ENCODE measurements at regions not wholly inside any gene's neighbourhood (a gene's known extent, or its start where the extent isn't known, plus 50 kb on each side); places are given as distances from the start of the nearest gene placed in this dataset.

DNA sequence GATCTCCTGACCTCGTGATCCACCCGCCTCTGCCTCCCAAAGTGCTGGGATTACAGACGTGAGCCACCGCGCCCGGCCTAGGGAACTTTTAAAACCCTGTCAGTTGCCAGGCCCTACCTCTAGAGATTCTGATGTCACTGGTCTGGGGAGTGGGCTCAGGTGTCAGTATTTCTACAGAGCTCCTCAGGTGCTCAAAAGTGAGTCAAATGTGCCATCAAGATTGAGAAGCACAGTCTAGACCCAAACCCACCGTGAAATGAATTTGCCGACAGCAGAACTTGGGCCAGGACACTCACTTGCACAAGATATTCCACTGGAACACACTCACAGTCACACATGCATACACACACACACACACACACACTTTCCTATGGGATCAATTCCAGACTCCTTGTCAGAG lies 215.5 kb downstream of the RRAGC start:
- TF ChIP-seq, protein P1, sequence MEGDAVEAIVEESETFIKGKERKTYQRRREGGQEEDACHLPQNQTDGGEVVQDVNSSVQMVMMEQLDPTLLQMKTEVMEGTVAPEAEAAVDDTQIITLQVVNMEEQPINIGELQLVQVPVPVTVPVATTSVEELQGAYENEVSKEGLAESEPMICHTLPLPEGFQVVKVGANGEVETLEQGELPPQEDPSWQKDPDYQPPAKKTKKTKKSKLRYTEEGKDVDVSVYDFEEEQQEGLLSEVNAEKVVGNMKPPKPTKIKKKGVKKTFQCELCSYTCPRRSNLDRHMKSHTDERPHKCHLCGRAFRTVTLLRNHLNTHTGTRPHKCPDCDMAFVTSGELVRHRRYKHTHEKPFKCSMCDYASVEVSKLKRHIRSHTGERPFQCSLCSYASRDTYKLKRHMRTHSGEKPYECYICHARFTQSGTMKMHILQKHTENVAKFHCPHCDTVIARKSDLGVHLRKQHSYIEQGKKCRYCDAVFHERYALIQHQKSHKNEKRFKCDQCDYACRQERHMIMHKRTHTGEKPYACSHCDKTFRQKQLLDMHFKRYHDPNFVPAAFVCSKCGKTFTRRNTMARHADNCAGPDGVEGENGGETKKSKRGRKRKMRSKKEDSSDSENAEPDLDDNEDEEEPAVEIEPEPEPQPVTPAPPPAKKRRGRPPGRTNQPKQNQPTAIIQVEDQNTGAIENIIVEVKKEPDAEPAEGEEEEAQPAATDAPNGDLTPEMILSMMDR (IDR thresholded peaks at IDR 0.05; ENCODE audit: low read depth, low read length) = no peak
- in situ Hi-C loops (cut with HindIII; ENCODE audit: low sequenced_read_pairs) = no loop called here
- DNase-seq (ENCODE audit: low read depth, low spot score) = no peak
- no peak overlapping the region for H3K4me3 ChIP-seq (ENCODE audit: low read depth, low read length)

- TF ChIP-seq, protein P1 (IDR thresholded peaks at IDR 0.05; ENCODE audit: low read depth, low read length) = no peak
- no peak for DNase-seq (ENCODE audit: low read depth, low spot score)
- in situ Hi-C loops (cut with HindIII; ENCODE audit: low sequenced_read_pairs) = no loop called here
- no peak overlapping the region for H3K4me3 ChIP-seq (ENCODE audit: low read depth, low read length)
These were observed 217.9 kb downstream of the RRAGC start for GRCh38 chr1:38641661-38642060.

GRCh38 chr1:38640371-38640770 lies 219.2 kb downstream of the RRAGC start:
- in situ Hi-C loops (cut with HindIII; ENCODE audit: low sequenced_read_pairs) = no loop called here
- no peak for DNase-seq (ENCODE audit: low read depth, low spot score)
- no peak overlapping the region for H3K4me3 ChIP-seq (ENCODE audit: low read depth, low read length)
- TF ChIP-seq, protein P1 (IDR thresholded peaks at IDR 0.05; ENCODE audit: low read depth, low read length) = no peak

GRCh38 chr1:38628241-38628640 lies 231.3 kb downstream of the RRAGC start:
- TF ChIP-seq, protein P1 (IDR thresholded peaks at IDR 0.05; ENCODE audit: low read depth, low read length) = no peak
- H3K4me3 ChIP-seq (ENCODE audit: low read depth, low read length) = no peak overlapping the region
- in situ Hi-C loops (cut with HindIII; ENCODE audit: low sequenced_read_pairs) = no loop called here
- no peak for DNase-seq (ENCODE audit: low read depth, low spot score)

DNA sequence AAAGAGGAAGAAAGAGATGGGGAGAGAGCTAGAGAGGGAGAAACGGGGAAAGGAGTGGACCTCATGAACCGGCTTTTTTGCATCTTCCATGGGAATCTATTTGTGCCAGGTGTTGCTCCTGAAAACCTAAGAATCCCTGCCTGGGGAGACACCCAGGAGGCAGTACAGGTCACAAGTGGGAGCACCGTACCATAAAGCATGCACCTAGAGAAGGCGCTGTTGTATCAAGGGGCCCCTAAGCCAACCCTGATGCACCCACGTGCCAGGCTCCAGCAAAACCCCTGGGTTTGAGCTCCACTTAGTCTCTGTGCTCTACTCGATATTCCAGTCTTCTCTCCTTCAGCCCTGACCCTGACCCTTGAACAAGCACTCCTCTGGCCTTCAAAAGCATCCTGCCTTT lies 233.6 kb downstream of the RRAGC start:
- no peak for DNase-seq (ENCODE audit: low read depth, low spot score)
- TF ChIP-seq, protein P1 (IDR thresholded peaks at IDR 0.05; ENCODE audit: low read depth, low read length) = no peak
- no peak overlapping the region for H3K4me3 ChIP-seq (ENCODE audit: low read depth, low read length)
- in situ Hi-C loops (cut with HindIII; ENCODE audit: low sequenced_read_pairs) = no loop called here

DNA sequence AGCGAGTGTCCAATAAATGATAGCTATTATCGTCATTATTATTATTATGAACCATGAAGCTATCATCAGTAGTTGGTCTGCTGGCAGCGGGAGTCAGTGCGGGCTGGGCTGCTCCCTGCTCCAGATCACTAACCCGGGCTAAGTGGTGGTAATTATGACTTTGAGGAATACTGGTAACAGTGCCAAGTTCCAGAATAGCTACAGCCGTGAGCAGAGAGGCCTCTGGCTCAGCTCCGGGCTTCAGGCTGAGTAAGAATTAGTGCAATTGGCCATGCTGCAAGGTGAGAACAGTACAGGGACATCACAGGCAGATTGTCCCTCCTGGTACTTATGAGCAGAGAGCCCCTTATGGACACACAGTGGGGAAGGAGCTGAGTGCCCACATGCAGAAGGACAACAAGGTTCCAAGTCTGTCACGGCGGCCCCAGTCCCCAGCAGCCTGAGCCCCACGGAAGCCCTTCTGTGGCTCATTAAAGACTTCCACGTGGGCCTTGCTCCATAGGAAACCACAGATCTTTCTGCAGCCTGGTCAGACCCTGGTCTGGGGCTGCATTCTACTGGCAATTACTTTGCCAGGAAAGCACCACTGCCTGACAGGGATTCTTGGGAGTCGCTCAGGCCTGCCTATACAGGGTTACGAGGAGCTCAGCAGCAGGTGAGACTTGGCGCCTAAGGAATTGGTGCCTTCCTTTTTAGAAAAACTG lies 235.1 kb downstream of the RRAGC start:
- TF ChIP-seq, protein P1 (IDR thresholded peaks at IDR 0.05; ENCODE audit: low read depth, low read length) = no peak
- H3K4me3 ChIP-seq (ENCODE audit: low read depth, low read length) = no peak overlapping the region
- DNase-seq (ENCODE audit: low read depth, low spot score) = no peak
- in situ Hi-C loops (cut with HindIII; ENCODE audit: low sequenced_read_pairs) = no loop called here

Measured in astrocyte of the spinal cord (primary cell).